Upper lobe of right lung (tissue), 1 donor: ENCODE measurements at regions not wholly inside any gene's neighbourhood (a gene's known extent, or its start where the extent isn't known, plus 50 kb on each side); places are given as distances from the start of the nearest gene placed in this dataset.

Experiments used
- ATAC-seq: fragments of 200-7000 bp; cut with Tn5 transposase; one replicate; pipeline ENCODE4 v1.9.1; 2020; ENCODE audit warnings: mild to moderate bottlenecking, moderate library complexity
- DNase-seq: peaks from one replicate; pipeline ENCODE4 v3.0.0-alpha.2; 2020
- H3K27ac ChIP-seq: fragments of 200-600 bp; one replicate; pipeline ENCODE4 v1.8.0; 2022
- H3K27me3 ChIP-seq: fragments of 200-600 bp; one replicate; pipeline ENCODE4 v1.8.0; 2022; ENCODE audit warnings: mild to moderate bottlenecking
- H3K36me3 ChIP-seq: fragments of 200-600 bp; one replicate; pipeline ENCODE4 v1.8.0; 2022
- H3K4me1 ChIP-seq: fragments of 200-600 bp; one replicate; pipeline ENCODE4 v1.8.0; 2022
- H3K4me3 ChIP-seq: fragments of 200-600 bp; one replicate; pipeline ENCODE4 v1.8.0; 2022; ENCODE audit warnings: mild to moderate bottlenecking
- H3K9me3 ChIP-seq: fragments of 200-600 bp; one replicate; pipeline ENCODE4 v1.8.0; 2022
- intact Hi-C: fragments of 100-400 bp; cut with DNase I; formaldehyde crosslinking; loops from one replicate; pipeline ENCODE4 v1.11.0; 2022
- TF ChIP-seq, protein P1 (sequence below): fragments of 200-600 bp; IDR thresholded peaks from one replicate; pipeline ENCODE4 v1.8.0; 2022; ENCODE audit warnings: antibody characterized with exemption
- donor health status: DM: no; HTN: yes; CAD: no; lungs with severe emphysema.

DNA sequence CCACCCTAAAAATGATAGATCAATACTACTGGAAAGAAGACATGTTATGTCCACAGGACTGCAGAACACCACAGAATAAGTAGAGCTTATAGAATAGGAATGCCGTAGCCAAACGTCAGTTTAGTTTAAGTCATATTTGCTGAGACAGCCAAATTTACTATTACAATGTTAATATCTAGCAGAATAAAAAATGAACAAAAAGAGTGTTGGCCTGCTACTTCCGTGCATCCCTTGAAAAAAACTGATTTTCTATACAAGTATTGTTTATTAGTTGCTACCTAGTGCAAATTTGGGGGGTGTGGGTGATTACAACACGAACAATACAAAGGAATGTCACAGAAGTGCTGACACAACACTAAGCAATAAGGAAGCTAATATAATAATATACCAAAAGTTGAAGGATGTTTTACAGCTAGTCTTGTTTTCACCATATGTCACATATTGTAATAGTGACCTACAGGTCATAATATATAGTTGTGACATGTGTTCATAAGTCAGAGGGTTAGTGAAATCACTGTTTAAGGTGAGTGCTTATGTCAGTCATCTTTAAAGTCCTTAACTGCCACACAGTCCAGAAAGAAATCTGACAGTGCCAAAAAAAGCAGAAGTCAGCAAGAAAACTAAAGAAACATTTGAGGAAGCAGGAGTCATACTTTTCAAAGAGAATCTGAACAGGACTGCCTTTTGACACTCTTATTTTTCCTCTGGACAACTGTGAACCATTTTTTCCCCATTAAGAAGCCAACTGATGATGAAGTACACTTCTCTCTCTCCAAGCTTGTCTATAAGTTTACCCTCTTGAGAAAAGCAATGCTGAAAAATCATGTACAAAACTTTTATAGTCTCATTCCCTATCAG, 376.4 kb downstream of the ZEB2 start:
- H3K36me3 ChIP-seq: no peaks in the 10 kb centered on the region
- no peak overlapping the region for H3K4me3 ChIP-seq
- TF ChIP-seq, protein P1, sequence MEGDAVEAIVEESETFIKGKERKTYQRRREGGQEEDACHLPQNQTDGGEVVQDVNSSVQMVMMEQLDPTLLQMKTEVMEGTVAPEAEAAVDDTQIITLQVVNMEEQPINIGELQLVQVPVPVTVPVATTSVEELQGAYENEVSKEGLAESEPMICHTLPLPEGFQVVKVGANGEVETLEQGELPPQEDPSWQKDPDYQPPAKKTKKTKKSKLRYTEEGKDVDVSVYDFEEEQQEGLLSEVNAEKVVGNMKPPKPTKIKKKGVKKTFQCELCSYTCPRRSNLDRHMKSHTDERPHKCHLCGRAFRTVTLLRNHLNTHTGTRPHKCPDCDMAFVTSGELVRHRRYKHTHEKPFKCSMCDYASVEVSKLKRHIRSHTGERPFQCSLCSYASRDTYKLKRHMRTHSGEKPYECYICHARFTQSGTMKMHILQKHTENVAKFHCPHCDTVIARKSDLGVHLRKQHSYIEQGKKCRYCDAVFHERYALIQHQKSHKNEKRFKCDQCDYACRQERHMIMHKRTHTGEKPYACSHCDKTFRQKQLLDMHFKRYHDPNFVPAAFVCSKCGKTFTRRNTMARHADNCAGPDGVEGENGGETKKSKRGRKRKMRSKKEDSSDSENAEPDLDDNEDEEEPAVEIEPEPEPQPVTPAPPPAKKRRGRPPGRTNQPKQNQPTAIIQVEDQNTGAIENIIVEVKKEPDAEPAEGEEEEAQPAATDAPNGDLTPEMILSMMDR: no peak
- no peaks in the 10 kb centered on the region for H3K9me3 ChIP-seq
- H3K27me3 ChIP-seq: no peaks in the 10 kb centered on the region
- peak overlapping the region; percentile 28 for H3K27ac ChIP-seq
- H3K4me1 ChIP-seq: no peaks in the 10 kb centered on the region
- no peak for DNase-seq
- intact Hi-C loops: no loop called here
- peak; percentile 65 for ATAC-seq

DNA sequence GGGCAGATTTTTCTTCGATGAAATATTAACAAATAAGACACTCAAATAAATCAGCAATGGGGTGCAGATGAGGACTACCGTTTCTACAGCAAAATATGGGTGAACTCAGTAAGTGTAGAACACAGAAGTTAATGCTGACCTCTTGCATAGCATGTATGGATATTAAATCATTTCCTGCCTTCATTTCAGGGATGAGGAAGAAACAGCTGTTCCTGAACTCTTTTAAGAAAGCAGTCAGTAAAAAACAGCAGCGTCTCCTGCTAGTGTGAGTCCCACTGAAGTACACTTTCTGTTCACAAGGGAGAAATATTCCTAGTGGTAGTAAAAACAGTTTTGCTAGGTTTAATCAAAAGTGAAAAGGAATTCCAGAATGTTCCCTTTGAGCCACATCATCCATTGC, 379.0 kb downstream of the ZEB2 start:
- H3K36me3 ChIP-seq: no peaks in the 10 kb centered on the region
- intact Hi-C loops: no loop called here
- ATAC-seq (peak; percentile 38), DNase-seq (no peak)
- no peaks in the 10 kb centered on the region for H3K9me3 ChIP-seq
- no peak overlapping the region for H3K4me3 ChIP-seq
- H3K27ac ChIP-seq: no peak overlapping the region
- no peaks in the 10 kb centered on the region for H3K27me3 ChIP-seq
- TF ChIP-seq, protein P1: no peak
- no peaks in the 10 kb centered on the region for H3K4me1 ChIP-seq

DNA sequence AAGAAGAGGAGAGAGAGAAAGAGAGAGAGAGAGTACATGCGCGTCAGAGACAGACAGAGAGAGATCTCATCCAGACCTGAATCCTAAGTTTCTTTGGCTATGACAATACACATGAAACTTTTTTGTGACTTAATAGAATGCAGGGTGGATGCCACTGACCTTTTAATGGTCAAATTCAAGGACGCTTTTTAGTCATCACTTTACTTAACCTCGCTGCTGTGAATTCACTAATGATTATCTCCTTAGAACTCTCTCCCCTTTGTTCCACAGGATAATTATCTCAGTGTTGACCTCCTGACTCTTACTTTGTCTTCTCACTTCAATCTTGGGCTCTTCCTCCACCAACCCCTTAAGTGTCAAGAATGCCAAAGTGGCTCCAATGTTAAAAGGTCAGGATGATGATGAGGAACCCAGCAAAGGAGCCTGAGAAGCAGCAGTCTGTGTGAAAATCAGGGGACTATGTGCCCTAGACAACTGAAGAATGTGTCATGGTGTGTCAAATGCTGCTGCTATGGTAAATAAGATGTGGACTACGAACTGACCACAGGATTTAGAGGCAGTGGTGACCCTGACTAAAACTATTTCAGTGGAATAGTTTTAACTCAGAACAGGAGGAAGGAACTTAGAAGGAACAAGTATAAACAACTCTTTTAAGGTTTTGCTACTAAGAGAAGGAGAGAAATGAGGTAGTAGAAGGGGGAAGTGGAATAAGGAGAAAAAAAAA, 382.1 kb downstream of the ZEB2 start:
- Histone ChIP-seq H3K4me3 (no peak overlapping the region), H3K36me3 (no peaks in the 10 kb centered on the region), H3K4me1 (no peaks in the 10 kb centered on the region), H3K27me3 (no peaks in the 10 kb centered on the region), H3K27ac (no peak overlapping the region), H3K9me3 (no peaks in the 10 kb centered on the region)
- DNase-seq (no peak), ATAC-seq (peak; percentile 44)
- TF ChIP-seq, protein P1: no peak
- intact Hi-C loops: no loop called here

DNA sequence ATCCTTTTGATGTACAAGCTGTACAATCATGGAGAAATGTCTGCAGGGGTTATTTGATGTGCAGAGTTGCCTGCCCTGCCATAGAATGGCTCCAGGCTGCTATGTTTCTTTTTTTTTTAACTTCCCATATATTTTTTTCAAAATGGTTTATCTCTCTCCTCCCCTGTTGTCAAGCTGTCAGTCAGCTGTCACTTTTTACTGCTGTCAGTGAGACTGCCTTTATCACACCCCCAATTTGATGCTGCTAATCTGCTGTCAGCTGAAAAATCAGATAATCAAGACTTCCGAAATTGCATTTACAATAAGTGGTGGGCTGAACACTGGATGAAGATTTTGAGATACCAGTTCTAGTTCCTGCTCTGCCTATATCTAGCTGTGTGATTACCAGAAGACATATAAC, 382.6 kb downstream of the ZEB2 start:
- ATAC-seq (no peak), DNase-seq (no peak)
- H3K27ac ChIP-seq: no peak overlapping the region
- no peaks in the 10 kb centered on the region for H3K4me1 ChIP-seq
- H3K9me3 ChIP-seq: no peaks in the 10 kb centered on the region
- H3K36me3 ChIP-seq: no peaks in the 10 kb centered on the region
- no peak overlapping the region for H3K4me3 ChIP-seq
- H3K27me3 ChIP-seq: no peaks in the 10 kb centered on the region
- TF ChIP-seq, protein P1: no peak
- intact Hi-C loops: no loop called here

DNA sequence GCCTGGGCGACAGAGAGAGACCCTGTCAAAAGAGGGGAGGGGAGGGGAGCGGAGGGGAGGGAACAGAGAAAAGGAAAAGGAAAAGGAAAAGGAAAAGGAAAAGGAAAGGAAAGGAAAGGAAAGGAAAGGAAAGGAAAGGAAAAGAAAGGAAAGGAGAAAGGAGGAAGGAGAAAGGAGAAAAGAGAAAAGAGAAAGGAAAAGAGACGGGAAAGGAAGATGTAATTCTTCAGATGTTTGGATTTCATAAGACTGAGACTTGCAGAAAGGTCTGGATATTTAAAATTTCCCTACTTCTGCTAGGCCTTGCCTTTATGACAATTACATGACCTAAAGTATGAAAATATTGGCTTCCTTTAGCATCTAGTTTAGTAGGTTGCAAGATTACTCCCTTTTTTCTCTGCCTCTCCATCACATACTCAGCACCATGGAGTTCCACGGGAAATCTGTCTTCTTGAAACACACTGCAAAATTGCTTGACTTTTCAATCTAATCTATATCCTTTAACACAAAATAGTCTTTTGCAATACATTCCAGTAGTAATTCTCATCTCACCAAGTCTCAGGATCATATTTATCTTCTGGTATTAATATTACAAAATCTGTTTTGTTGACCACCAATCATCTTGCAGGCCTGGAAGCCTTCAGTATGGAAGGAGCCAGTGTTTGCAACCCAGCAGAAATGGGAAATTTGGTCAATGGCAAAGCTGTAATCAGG, 383.5 kb downstream of the ZEB2 start:
- H3K36me3 ChIP-seq: no peaks in the 10 kb centered on the region
- TF ChIP-seq, protein P1: no peak
- no peak overlapping the region for H3K27ac ChIP-seq
- DNase-seq (no peak), ATAC-seq (no peak)
- intact Hi-C loops: no loop called here
- H3K27me3 ChIP-seq: no peaks in the 10 kb centered on the region
- H3K4me3 ChIP-seq: no peak overlapping the region
- no peaks in the 10 kb centered on the region for H3K4me1 ChIP-seq
- no peaks in the 10 kb centered on the region for H3K9me3 ChIP-seq
